NOMO-1 (cell line): ENCODE measurements at regions not wholly inside any gene's neighbourhood (a gene's known extent, or its start where the extent isn't known, plus 50 kb on each side); places are given as distances from the start of the nearest gene placed in this dataset.

Experiments
- DNase-seq, 2 experiments: peaks; one replicate each; lab custom pipeline; 2025; ENCODE audit not compliant: unreplicated experiment in 2 of 2; lab: John Stamatoyannopoulos, UW

- DNase-seq: no peak
Observed at GRCh38 chr10:125514206-125515162, 168.5 kb downstream of the TEX36 start.

- no peak for DNase-seq
Observed at GRCh38 chr10:125513429-125514182, 169.4 kb downstream of the TEX36 start.

GRCh38 chr10:125510998-125511397, 172.0 kb downstream of the TEX36 start:
- no peak for DNase-seq

- DNase-seq: no peak
Observed at GRCh38 chr10:125505648-125506047, 177.3 kb downstream of the TEX36 start.

- DNase-seq: no peak
Observed at GRCh38 chr10:125502276-125502675, 180.7 kb downstream of the TEX36 start.

- DNase-seq: no peak
Observed at GRCh38 chr10:125495386-125495785, 187.6 kb downstream of the TEX36 start.

GRCh38 chr10:125494651-125495239, 188.2 kb downstream of the TEX36 start:
- DNase-seq: no peak

GRCh38 chr10:125491381-125491780, 191.6 kb downstream of the TEX36 start:
- no peak for DNase-seq

GRCh38 chr10:125489731-125490130, 193.2 kb downstream of the TEX36 start:
- DNase-seq: no peak

- DNase-seq: no peak
Observed at GRCh38 chr10:125485665-125486064, 197.3 kb downstream of the TEX36 start.

GRCh38 chr10:125484035-125484732, 198.8 kb downstream of the TEX36 start:
- no peak for DNase-seq

- no peak for DNase-seq
Observed at GRCh38 chr10:125482637-125483036, 200.3 kb downstream of the TEX36 start.

GRCh38 chr10:125482108-125482507, 200.9 kb downstream of the TEX36 start:
- DNase-seq: no peak

- DNase-seq: no peak
Observed at GRCh38 chr10:125479059-125479458, 203.9 kb downstream of the TEX36 start.

GRCh38 chr10:125475815-125476214, 207.1 kb downstream of the TEX36 start:
- no peak for DNase-seq

GRCh38 chr10:125473143-125473793, 209.7 kb downstream of the TEX36 start:
- no peak for DNase-seq

GRCh38 chr10:125472010-125472607, 210.9 kb downstream of the TEX36 start:
- DNase-seq: no peak

- no peak for DNase-seq
Observed at GRCh38 chr10:125468278-125468677, 214.7 kb downstream of the TEX36 start.

GRCh38 chr10:125466685-125467084, 216.3 kb downstream of the TEX36 start:
- no peak for DNase-seq

GRCh38 chr10:125462845-125463244, 220.1 kb downstream of the TEX36 start:
- DNase-seq: no peak
